MM.1S (cell line): ENCODE measurements at regions not wholly inside any gene's neighbourhood (a gene's known extent, or its start where the extent isn't known, plus 50 kb on each side); places are given as distances from the start of the nearest gene placed in this dataset.

Source experiments
- CTCF ChIP-seq: fragments of 300-600 bp; sonication (generic); IDR thresholded peaks from 2 replicates; pipeline ENCODE4 v1.5.1; 2016; ENCODE audit warnings: antibody characterized with exemption, low read length, mixed read lengths
- EZH2 ChIP-seq: fragments of 300-600 bp; sonication (generic); optimal IDR thresholded peaks from 2 replicates; pipeline ENCODE3; 2017; ENCODE audit warnings: low read depth, mild to moderate bottlenecking, antibody characterized with exemption, low read length, mixed read lengths

- no peak for TF ChIP-seq CTCF
- no peak for TF ChIP-seq EZH2
Measured at GRCh38 chr3:181619897-181620296, 91.8 kb upstream of the SOX2 start.
